IPS-20b (cell line): ENCODE measurements at regions not wholly inside any gene's neighbourhood (a gene's known extent, or its start where the extent isn't known, plus 50 kb on each side); places are given as distances from the start of the nearest gene placed in this dataset.

Experiments
- H3K27ac ChIP-seq: one replicate; pipeline ENCODE4 v1.5.1; 2013; ENCODE audit warnings: low read length
- H3K27me3 ChIP-seq: 2 replicates; pipeline ENCODE4 v1.6.1; 2013; ENCODE audit warnings: mild to moderate bottlenecking, low read length, inconsistent platforms; ENCODE audit not compliant: insufficient read depth
- H3K36me3 ChIP-seq: 2 replicates; pipeline ENCODE4 v1.6.1; 2013; ENCODE audit warnings: low read depth, mild to moderate bottlenecking, inconsistent platforms, low read length, moderate library complexity; ENCODE audit not compliant: insufficient read depth
- H3K4me1 ChIP-seq: 2 replicates; pipeline ENCODE4 v1.6.1; 2013; ENCODE audit warnings: mild to moderate bottlenecking, control low read depth, inconsistent platforms, low read length, moderate library complexity; ENCODE audit not compliant: insufficient read depth
- H3K4me3 ChIP-seq: 2 replicates; pipeline ENCODE4 v1.5.1; 2013; ENCODE audit warnings: mild to moderate bottlenecking, low read length, inconsistent platforms
- H3K9ac ChIP-seq: 2 replicates; pipeline ENCODE4 v1.6.1; 2013; ENCODE audit warnings: low read depth, mild to moderate bottlenecking, inconsistent platforms, low read length, moderate library complexity
- H3K9me3 ChIP-seq: 2 replicates; pipeline ENCODE4 v1.6.1; 2013; ENCODE audit warnings: mild to moderate bottlenecking, low read depth, low read length, inconsistent platforms; ENCODE audit not compliant: insufficient read depth

GRCh38 chr2:2547911-2548310 lies 216.8 kb upstream of the MYT1L start:
- Histone ChIP-seq H3K4me1 (peaks cover 4% of the 10 kb centered on the region; the same call in 1 of the 2 replicates), H3K27ac (no peak overlapping the region), H3K36me3 (no peaks in the 10 kb centered on the region), H3K9me3 (peaks cover 5% of the 10 kb centered on the region; the same call in 1 of the 2 replicates), H3K9ac (no peak overlapping the region), H3K4me3 (no peak overlapping the region), H3K27me3 (no peaks in the 10 kb centered on the region)

- Histone ChIP-seq H3K9ac (no peak overlapping the region), H3K27ac (no peak overlapping the region), H3K27me3 (no peaks in the 10 kb centered on the region), H3K36me3 (no peaks in the 10 kb centered on the region), H3K9me3 (0 out of 2 replicates have a peak, but pooled peaks cover under 1% of the 10 kb centered on the region), H3K4me1 (peaks cover 5% of the 10 kb centered on the region; the same call in 1 of the 2 replicates), H3K4me3 (no peak overlapping the region)
These were observed 216.4 kb upstream of the MYT1L start for GRCh38 chr2:2547451-2547850.

GRCh38 chr2:2546046-2546445 lies 215.0 kb upstream of the MYT1L start:
- no peak overlapping the region for H3K27ac ChIP-seq
- peaks cover 5% of the 10 kb centered on the region; the same call in 1 of the 2 replicates for H3K4me1 ChIP-seq
- no peaks in the 10 kb centered on the region for H3K9me3 ChIP-seq
- no peaks in the 10 kb centered on the region for H3K27me3 ChIP-seq
- no peak overlapping the region for H3K4me3 ChIP-seq
- H3K36me3 ChIP-seq = no peaks in the 10 kb centered on the region
- no peak overlapping the region for H3K9ac ChIP-seq

- no peak overlapping the region for H3K9ac ChIP-seq
- no peaks in the 10 kb centered on the region for H3K36me3 ChIP-seq
- H3K9me3 ChIP-seq = no peaks in the 10 kb centered on the region
- H3K27ac ChIP-seq = no peak overlapping the region
- H3K4me3 ChIP-seq = peak overlapping the region; percentile 35; the same call in 1 of the 2 replicates
- peaks cover 5% of the 10 kb centered on the region; the same call in 1 of the 2 replicates for H3K4me1 ChIP-seq
- no peaks in the 10 kb centered on the region for H3K27me3 ChIP-seq
These were observed 212.0 kb upstream of the MYT1L start for GRCh38 chr2:2542966-2543611.

GRCh38 chr2:2542316-2542715 lies 211.2 kb upstream of the MYT1L start:
- Histone ChIP-seq H3K9me3 (no peaks in the 10 kb centered on the region), H3K4me3 (no peak overlapping the region), H3K4me1 (peaks cover 5% of the 10 kb centered on the region; the same call in 1 of the 2 replicates), H3K36me3 (no peaks in the 10 kb centered on the region), H3K27me3 (no peaks in the 10 kb centered on the region), H3K27ac (no peak overlapping the region), H3K9ac (no peak overlapping the region)

- H3K9ac ChIP-seq = no peak overlapping the region
- H3K4me1 ChIP-seq = peaks cover 5% of the 10 kb centered on the region; the same call in 1 of the 2 replicates
- H3K4me3 ChIP-seq = no peak overlapping the region
- H3K27ac ChIP-seq = no peak overlapping the region
- H3K36me3 ChIP-seq = no peaks in the 10 kb centered on the region
- H3K9me3 ChIP-seq = no peaks in the 10 kb centered on the region
- H3K27me3 ChIP-seq = no peaks in the 10 kb centered on the region
These were observed 209.3 kb upstream of the MYT1L start for GRCh38 chr2:2540406-2540805.

- no peaks in the 10 kb centered on the region for H3K9me3 ChIP-seq
- no peak overlapping the region for H3K9ac ChIP-seq
- H3K27ac ChIP-seq = no peak overlapping the region
- H3K27me3 ChIP-seq = no peaks in the 10 kb centered on the region
- no peaks in the 10 kb centered on the region for H3K36me3 ChIP-seq
- H3K4me1 ChIP-seq = no peaks in the 10 kb centered on the region
- H3K4me3 ChIP-seq = no peak overlapping the region
These were observed 205.5 kb upstream of the MYT1L start for GRCh38 chr2:2536416-2537056.

GRCh38 chr2:2530334-2530733 lies 199.3 kb upstream of the MYT1L start:
- Histone ChIP-seq H3K27me3 (no peaks in the 10 kb centered on the region), H3K4me1 (no peaks in the 10 kb centered on the region), H3K36me3 (no peaks in the 10 kb centered on the region), H3K27ac (no peak overlapping the region), H3K4me3 (no peak overlapping the region), H3K9me3 (peaks cover 3% of the 10 kb centered on the region; the same call in 1 of the 2 replicates), H3K9ac (no peak overlapping the region)

GRCh38 chr2:2528846-2529245 lies 197.8 kb upstream of the MYT1L start:
- Histone ChIP-seq H3K4me1 (no peaks in the 10 kb centered on the region), H3K27me3 (no peaks in the 10 kb centered on the region), H3K4me3 (no peak overlapping the region), H3K9ac (no peak overlapping the region), H3K36me3 (no peaks in the 10 kb centered on the region), H3K27ac (no peak overlapping the region), H3K9me3 (peaks cover 3% of the 10 kb centered on the region; the same call in 1 of the 2 replicates)

GRCh38 chr2:2527148-2527547 lies 196.1 kb upstream of the MYT1L start:
- H3K4me1 ChIP-seq = no peaks in the 10 kb centered on the region
- no peak overlapping the region for H3K27ac ChIP-seq
- H3K9me3 ChIP-seq = peaks cover 3% of the 10 kb centered on the region
- H3K9ac ChIP-seq = no peak overlapping the region
- H3K36me3 ChIP-seq = no peaks in the 10 kb centered on the region
- H3K4me3 ChIP-seq = no peak overlapping the region
- no peaks in the 10 kb centered on the region for H3K27me3 ChIP-seq

GRCh38 chr2:2524348-2524941 lies 193.4 kb upstream of the MYT1L start:
- Histone ChIP-seq H3K36me3 (no peaks in the 10 kb centered on the region), H3K27ac (no peak overlapping the region), H3K9ac (no peak overlapping the region), H3K9me3 (no peaks in the 10 kb centered on the region; the same call in 1 of the 2 replicates), H3K4me3 (no peak overlapping the region), H3K4me1 (no peaks in the 10 kb centered on the region), H3K27me3 (no peaks in the 10 kb centered on the region)
